SK-N-MC (cell line): ENCODE measurements at regions not wholly inside any gene's neighbourhood (a gene's known extent, or its start where the extent isn't known, plus 50 kb on each side); places are given as distances from the start of the nearest gene placed in this dataset.

Experiments used
- EZH2 ChIP-seq: fragments of 200-600 bp; sonication (generic); IDR thresholded peaks from one replicate; pipeline ENCODE4 v1.6.1; 2017; ENCODE audit warnings: antibody characterized with exemption
- FOXP2 ChIP-seq: optimal IDR thresholded peaks from 2 replicates; pipeline ENCODE3; 2011; ENCODE audit warnings: mild to moderate bottlenecking, moderate library complexity; ENCODE audit not compliant: insufficient read depth; ENCODE audit errors: extremely low read length, control extremely low read depth
- POLR2AphosphoS5 ChIP-seq: IDR thresholded peaks from 2 replicates; pipeline ENCODE4 v1.6.1; 2012; ENCODE audit warnings: mild to moderate bottlenecking, low read depth, low read length, borderline replicate concordance

DNA sequence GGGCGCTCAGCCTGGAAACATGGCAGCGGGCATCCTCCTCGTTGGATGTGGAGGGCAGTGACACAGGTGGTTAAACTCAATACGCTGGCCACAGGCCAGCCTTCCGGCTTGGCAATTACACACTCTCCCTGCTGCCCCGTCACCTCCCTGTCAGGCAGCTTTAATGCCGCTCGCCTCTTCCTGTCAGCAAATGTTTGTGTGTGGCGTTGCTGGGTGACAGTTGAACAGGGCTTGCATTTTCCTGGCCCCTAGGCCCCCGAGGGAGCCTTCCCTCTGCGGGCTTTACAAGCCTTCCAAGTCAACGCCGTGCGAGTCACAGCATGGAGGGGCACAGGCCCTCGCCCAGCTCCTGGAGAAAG is 620.0 kb downstream of the BCOR start:
- TF ChIP-seq EZH2 (no peak), POLR2AphosphoS5 (no peak), FOXP2 (no peak)
